H1 (cell line): ENCODE measurements at regions not wholly inside any gene's neighbourhood (a gene's known extent, or its start where the extent isn't known, plus 50 kb on each side); places are given as distances from the start of the nearest gene placed in this dataset.

Source experiments
- CTCF ChIA-PET: fragments of 300-600 bp; sonication (Branson Sonifier 250); formaldehyde crosslinking; loops from one replicate; lab custom pipeline; 2021; ENCODE audit not compliant: partially characterized antibody; lab: Charles Lee
- POLR2A ChIA-PET: fragments of 300-600 bp; sonication (Branson Sonifier 250); formaldehyde crosslinking; loops from one replicate; lab custom pipeline; 2021; ENCODE audit warnings: inconsistent platforms; ENCODE audit not compliant: partially characterized antibody; lab: Charles Lee
- DNase-seq, 2 experiments: peaks; one replicate each; pipeline versions ENCODE4 v3.0.0 to v3.0.0-alpha.2; 2010 to 2022; ENCODE audit warnings: low spot score in 2 of 2, low read depth in 1 of 2, mixed read lengths in 1 of 2
- FAIRE-seq: peaks from 2 replicates; lab custom pipeline; 2011; peaks lifted over from hg19 to GRCh38; lab: Jason Lieb, UNC
- H2AFZ ChIP-seq: 2 replicates; pipeline ENCODE4 v1.8.1; 2012; ENCODE audit warnings: low read length, inconsistent platforms
- H2AK5ac ChIP-seq: 2 replicates; pipeline ENCODE4 v1.6.1; 2013; ENCODE audit warnings: low read depth, low read length
- H2BK120ac ChIP-seq: replicated peaks from 2 replicates; pipeline ENCODE3; 2013; ENCODE audit warnings: low read depth, low read length, inconsistent platforms
- H2BK12ac ChIP-seq: 2 replicates; pipeline ENCODE4 v1.6.1; 2013; ENCODE audit warnings: low read depth, low read length
- H2BK15ac ChIP-seq: 2 replicates; pipeline ENCODE4 v1.6.1; 2013; ENCODE audit warnings: low read length
- H2BK20ac ChIP-seq: 2 replicates; pipeline ENCODE4 v1.6.1; 2013; ENCODE audit warnings: low read length
- H2BK5ac ChIP-seq: 2 replicates; pipeline ENCODE4 v1.6.1; 2013; ENCODE audit warnings: low read depth, low read length
- H3K14ac ChIP-seq: 2 replicates; pipeline ENCODE4 v1.6.1; 2013; ENCODE audit warnings: inconsistent platforms; ENCODE audit not compliant: insufficient read length
- H3K18ac ChIP-seq: 2 replicates; pipeline ENCODE4 v1.6.1; 2013; ENCODE audit warnings: low read length; ENCODE audit errors: extremely low read depth
- H3K23ac ChIP-seq: 2 replicates; pipeline ENCODE4 v1.6.1; 2013; ENCODE audit warnings: inconsistent platforms; ENCODE audit not compliant: insufficient read length
- H3K23me2 ChIP-seq: 2 replicates; pipeline ENCODE4 v1.6.1; 2013; ENCODE audit warnings: low read depth, low read length
- H3K27ac ChIP-seq: 2 replicates; pipeline ENCODE4 v1.6.1; 2011; ENCODE audit warnings: low read depth, low read length, inconsistent platforms
- H3K27me3 ChIP-seq, 4 experiments: replicated peaks in 1 of 4; 1 replicate in 1 of 4; 2 replicates in 3 of 4; pipeline versions ENCODE4 v1.6.1 to v1.8.1; 2011 to 2013; ENCODE audit warnings: low read length in 3 of 4, mild to moderate bottlenecking in 3 of 4, inconsistent platforms in 2 of 4, mixed read lengths in 2 of 4, moderate library complexity in 1 of 4; ENCODE audit not compliant: control insufficient read depth in 3 of 4, insufficient read depth in 3 of 4; ENCODE audit errors: extremely low read depth in 1 of 4
- H3K36me3 ChIP-seq, 4 experiments: 2 replicates each; pipeline versions ENCODE4 v1.6.1 to v1.8.1; 2011 to 2013; ENCODE audit warnings: mild to moderate bottlenecking in 4 of 4, low read length in 3 of 4, moderate library complexity in 2 of 4, control low read depth in 1 of 4, inconsistent platforms in 1 of 4; ENCODE audit not compliant: insufficient read depth in 4 of 4, control insufficient read depth in 2 of 4
- H3K4ac ChIP-seq: replicated peaks from 2 replicates; pipeline ENCODE3; 2013; ENCODE audit warnings: low read length, low read depth, mixed read lengths, inconsistent platforms; ENCODE audit not compliant: insufficient read length
- H3K4me1 ChIP-seq, 4 experiments: replicated peaks in 1 of 4; 1 replicate in 1 of 4; 2 replicates in 3 of 4; pipeline versions ENCODE4 v1.6.1 to v1.8.1; 2011 to 2013; ENCODE audit warnings: low read length in 3 of 4, inconsistent platforms in 2 of 4, mixed read lengths in 1 of 4; ENCODE audit not compliant: insufficient read depth in 4 of 4, control insufficient read depth in 3 of 4
- H3K4me2 ChIP-seq, 2 experiments: 2 replicates each; pipeline versions ENCODE4 v1.6.1 to v1.8.1; 2011 to 2013; ENCODE audit warnings: low read depth in 2 of 2, low read length in 2 of 2, control low read depth in 1 of 2, inconsistent platforms in 1 of 2, mild to moderate bottlenecking in 1 of 2; ENCODE audit not compliant: insufficient read depth in 1 of 2
- H3K4me3 ChIP-seq, 4 experiments: fragments of 200-600, 300-600 bp in 1 of 4; sonication (generic), shearing (Covaris generic), sonication (Bioruptor Twin) in 1 of 4; 2 replicates each; pipeline versions ENCODE4 v1.5.1 to v1.8.1; 2011 to 2016; ENCODE audit warnings: low read length in 4 of 4, low read depth in 3 of 4, control low read depth in 2 of 4, inconsistent platforms in 2 of 4, mild to moderate bottlenecking in 2 of 4, mixed read lengths in 1 of 4, moderate library complexity in 1 of 4; ENCODE audit not compliant: insufficient read depth in 2 of 4; ENCODE audit errors: extremely low read depth in 1 of 4
- H3K56ac ChIP-seq: replicated peaks from 2 replicates; pipeline ENCODE3; 2013; ENCODE audit warnings: low read depth, mild to moderate bottlenecking, mixed read lengths, low read length, inconsistent platforms; ENCODE audit not compliant: insufficient read length
- H3K79me1 ChIP-seq: 2 replicates; pipeline ENCODE4 v1.6.1; 2013; ENCODE audit warnings: low read depth, low read length, control low read depth
- H3K79me2 ChIP-seq, 2 experiments: 2 replicates each; pipeline versions ENCODE4 v1.6.1 to v1.8.1; 2012 to 2013; ENCODE audit warnings: low read length in 2 of 2, mild to moderate bottlenecking in 2 of 2, inconsistent platforms in 1 of 2; ENCODE audit not compliant: insufficient read depth in 2 of 2, control insufficient read depth in 1 of 2
- H3K9ac ChIP-seq, 4 experiments: replicated peaks in 1 of 4; 1 replicate in 1 of 4; 2 replicates in 3 of 4; pipeline versions ENCODE4 v1.6.1 to v1.8.1; 2011 to 2013; ENCODE audit warnings: low read depth in 3 of 4, low read length in 3 of 4, control low read depth in 2 of 4, mild to moderate bottlenecking in 2 of 4, moderate library complexity in 2 of 4, inconsistent platforms in 1 of 4; ENCODE audit errors: extremely low read depth in 1 of 4
- H3K9me3 ChIP-seq, 2 experiments: 2 replicates each; pipeline versions ENCODE4 v1.6.1 to v1.8.1; 2012 to 2013; ENCODE audit warnings: mild to moderate bottlenecking in 2 of 2, moderate library complexity in 2 of 2, control low read depth in 1 of 2, inconsistent platforms in 1 of 2, low read depth in 1 of 2, low read length in 1 of 2, mixed read lengths in 1 of 2; ENCODE audit not compliant: insufficient read depth in 2 of 2
- H4K20me1 ChIP-seq, 2 experiments: replicated peaks in 1 of 2; 2 replicates each; pipeline versions ENCODE3 to v1.8.1; 2011 to 2013; ENCODE audit warnings: inconsistent platforms in 2 of 2, low read length in 2 of 2, mild to moderate bottlenecking in 1 of 2; ENCODE audit not compliant: insufficient read depth in 2 of 2, control insufficient read depth in 1 of 2
- H4K5ac ChIP-seq: 2 replicates; pipeline ENCODE4 v1.6.1; 2013; ENCODE audit warnings: low read length, low read depth, mixed read lengths, inconsistent platforms; ENCODE audit not compliant: insufficient read length
- H4K8ac ChIP-seq: 2 replicates; pipeline ENCODE4 v1.8.0; 2013; ENCODE audit warnings: mild to moderate bottlenecking, moderate library complexity, low read length, inconsistent platforms; ENCODE audit not compliant: insufficient read depth; ENCODE audit errors: extremely low read depth
- H4K91ac ChIP-seq: replicated peaks from 2 replicates; pipeline ENCODE3; 2013; ENCODE audit warnings: low read length, mixed read lengths, inconsistent platforms; ENCODE audit not compliant: insufficient read length
- ASH2L ChIP-seq: fragments of 200-600, 300-600 bp; sonication (generic); IDR thresholded peaks from one replicate; pipeline ENCODE4 v1.7.1; 2017; ENCODE audit warnings: low read length
- CHD2 ChIP-seq: IDR thresholded peaks from 2 replicates; pipeline ENCODE4 v1.6.1; 2012; ENCODE audit warnings: low read length, improper control_type of control experiment
- E2F6 ChIP-seq: IDR thresholded peaks from 2 replicates; pipeline ENCODE4 v1.6.1; 2012; ENCODE audit warnings: inconsistent platforms
- EGR1 ChIP-seq: IDR thresholded peaks from 2 replicates; pipeline ENCODE4 v1.6.1; 2011; ENCODE audit warnings: low read depth, low read length, borderline replicate concordance
- EP300 ChIP-seq, 2 experiments: IDR thresholded peaks; 1 replicate in 1 of 2; 2 replicates in 1 of 2; pipeline ENCODE4 v1.6.1; 2011 to 2012; ENCODE audit warnings: low read depth in 2 of 2, low read length in 2 of 2, mild to moderate bottlenecking in 2 of 2, borderline replicate concordance in 1 of 2, inconsistent platforms in 1 of 2, moderate library complexity in 1 of 2
- HDAC6 ChIP-seq: IDR thresholded peaks from one replicate; pipeline ENCODE4 v1.7.1; 2012; ENCODE audit warnings: low read depth, mild to moderate bottlenecking, inconsistent platforms, low read length, moderate library complexity
- RFX5 ChIP-seq: IDR thresholded peaks from 2 replicates; pipeline ENCODE4 v1.6.1; 2011; ENCODE audit warnings: low read depth, low read length, improper control_type of control experiment, borderline replicate concordance
- SUZ12 ChIP-seq: fragments of 200-600 bp; sonication (generic); IDR thresholded peaks from 2 replicates; pipeline ENCODE4 v1.6.1; 2012; ENCODE audit warnings: mild to moderate bottlenecking, inconsistent platforms, low read length, moderate library complexity, mixed read lengths
- TCF12 ChIP-seq: IDR thresholded peaks from 2 replicates; pipeline ENCODE4 v1.6.1; 2011; ENCODE audit warnings: low read depth, mild to moderate bottlenecking, low read length
- WGBS, 2 experiments: shearing (Covaris generic) in 1 of 2; methylation state at CpG; one replicate each; pipeline versions ENCODE4 v1.1.6 to v1.1.7; 2013 to 2015; ENCODE audit warnings: low lambda C conversion rate in 2 of 2, mixed read lengths in 2 of 2, inconsistent platforms in 1 of 2, low coverage in 1 of 2, missing lambda C conversion rate in 1 of 2; ENCODE audit not compliant: insufficient replicate concordance in 2 of 2, insufficient coverage in 1 of 2, insufficient read length in 1 of 2; ENCODE audit errors: extremely low coverage in 1 of 2, missing lambda C conversion rate in 1 of 2; 5-methylcytosine and 5-hydroxymethylcytosine counted together

- Histone ChIP-seq H2BK5ac (no peak overlapping the region), H2AFZ (no peak overlapping the region), H3K23me2 (no peaks in the 10 kb centered on the region), H4K91ac (no peak overlapping the region), H2BK120ac (no peak overlapping the region), H3K14ac (no peak overlapping the region), H3K56ac (no peak overlapping the region), H3K9me3 (peaks cover 3 to 4% of the 10 kb centered on the region in 2 experiments; a peak in 3 of 4 replicates), H2AK5ac (no peak overlapping the region), H2BK20ac (no peak overlapping the region), H2BK12ac (no peak overlapping the region), H4K5ac (no peak overlapping the region), H3K18ac (no peak overlapping the region), H4K20me1 (no peaks in the 10 kb centered on the region), H3K27ac (no peak overlapping the region), H3K4ac (no peak overlapping the region), H2BK15ac (no peak overlapping the region), H3K4me2 (no peak overlapping the region), H3K79me1 (no peaks in the 10 kb centered on the region), H4K8ac (no peak overlapping the region), H3K36me3 (no peaks in the 10 kb centered on the region), H3K4me3 (no peak overlapping the region), H3K4me1 (no peaks in the 10 kb centered on the region), H3K27me3 (no peaks in the 10 kb centered on the region; a peak in 1 of 7 replicates), H3K23ac (no peak overlapping the region), H3K79me2 (no peaks in the 10 kb centered on the region), H3K9ac (no peak overlapping the region)
- TF ChIP-seq CHD2 (no peak), EP300 (IDR thresholded peaks at IDR 0.05; ENCODE audit: borderline replicate concordance in 1 of 2, low read depth in 2 of 2, low read length in 2 of 2) (no peak), TCF12 (no peak), HDAC6 (no peak), RFX5 (no peak), E2F6 (no peak), ASH2L (no peak), EGR1 (no peak), SUZ12 (no peak)
- DNase-seq (no peak), FAIRE-seq (no peak)
- 94% methylated on average over 2 of the region's 2 CpGs; no CpG with 5 or more reads in 1 of the 2 experiments for WGBS, 2 experiments
- ChIA-PET CTCF (interaction anchor here (1.0 to 1.1 kb wide), 2 partner anchors 35 to 868 kb away, joined by 3 to 4 read pairs; no protein-coding TSS in a partner anchor), POLR2A (no interaction called here)
Measured at GRCh38 chr12:114293571-114294302, 112.2 kb downstream of the TBX5 start.
